GM23248 (cell line): ENCODE measurements at regions not wholly inside any gene's neighbourhood (a gene's known extent, or its start where the extent isn't known, plus 50 kb on each side); places are given as distances from the start of the nearest gene placed in this dataset.

Experiments used
- DNase-seq: peaks from one replicate; pipeline ENCODE4 v3.0.0-alpha.2; 2015
- H2AFZ ChIP-seq: fragments of 200-600 bp; sonication (generic); 2 replicates; pipeline ENCODE4 v1.6.1; 2016; ENCODE audit warnings: antibody characterized with exemption
- H3F3A ChIP-seq: fragments of 200-600 bp; sonication (generic); 2 replicates; pipeline ENCODE4 v1.6.1; 2016; ENCODE audit warnings: mild to moderate bottlenecking, antibody characterized with exemption, mixed run types; ENCODE audit not compliant: insufficient read depth
- H3K27ac ChIP-seq: fragments of 200-600 bp; sonication (generic); 2 replicates; pipeline ENCODE4 v1.5.1; 2016; ENCODE audit warnings: mild to moderate bottlenecking
- H3K27me3 ChIP-seq: fragments of 200-600 bp; sonication (generic); replicated peaks from 2 replicates; pipeline ENCODE4 v1.6.1; 2016; ENCODE audit warnings: mild to moderate bottlenecking; ENCODE audit not compliant: insufficient read depth
- H3K36me3 ChIP-seq: fragments of 200-600 bp; sonication (generic); 2 replicates; pipeline ENCODE4 v1.6.1; 2016; ENCODE audit warnings: low read depth, mild to moderate bottlenecking
- H3K4me1 ChIP-seq: fragments of 200-600 bp; sonication (generic); 2 replicates; pipeline ENCODE4 v1.6.1; 2016; ENCODE audit warnings: mild to moderate bottlenecking; ENCODE audit not compliant: insufficient read depth
- H3K4me2 ChIP-seq: fragments of 200-600 bp; sonication (generic); one replicate; pipeline ENCODE4 v1.6.1; 2016; ENCODE audit warnings: mild to moderate bottlenecking; ENCODE audit not compliant: unreplicated experiment
- H3K4me3 ChIP-seq: fragments of 200-600 bp; sonication (generic); 2 replicates; pipeline ENCODE4 v1.5.1; 2016; ENCODE audit warnings: mild to moderate bottlenecking
- H3K79me2 ChIP-seq: fragments of 200-600 bp; sonication (generic); 2 replicates; pipeline ENCODE4 v1.6.1; 2016; ENCODE audit warnings: mild to moderate bottlenecking; ENCODE audit not compliant: insufficient read depth
- H3K9ac ChIP-seq: fragments of 200-600 bp; sonication (generic); 2 replicates; pipeline ENCODE4 v1.6.1; 2016; ENCODE audit warnings: mild to moderate bottlenecking
- H3K9me2 ChIP-seq: fragments of 200-600 bp; sonication (generic); 2 replicates; pipeline ENCODE4 v1.6.1; 2016; ENCODE audit warnings: mixed run types, mild to moderate bottlenecking, moderate library complexity; ENCODE audit not compliant: insufficient read depth
- H3K9me3 ChIP-seq: fragments of 200-600 bp; sonication (generic); one replicate; pipeline ENCODE4 v1.6.1; 2017; ENCODE audit warnings: low read depth
- H4K20me1 ChIP-seq: fragments of 200-600 bp; sonication (generic); 2 replicates; pipeline ENCODE4 v1.6.0; 2016; ENCODE audit not compliant: insufficient read depth
- EZH2 ChIP-seq: fragments of 200-600 bp; sonication (generic); IDR thresholded peaks from 2 replicates; pipeline ENCODE4 v1.6.1; 2018; ENCODE audit warnings: antibody characterized with exemption, mild to moderate bottlenecking; ENCODE audit not compliant: insufficient read depth, poor library complexity, severe bottlenecking
- EZH2phosphoT487 ChIP-seq: fragments of 200-600 bp; sonication (generic); IDR thresholded peaks from 2 replicates; pipeline ENCODE4 v1.6.1; 2018; ENCODE audit warnings: antibody characterized with exemption, moderate library complexity, mild to moderate bottlenecking, low read depth; ENCODE audit not compliant: insufficient read depth
- WGBS, 2 experiments: methylation state at CpG; one replicate each; pipeline ENCODE4 v1.1.6; 2015 to 2017; ENCODE audit warnings: low lambda C conversion rate in 2 of 2, low coverage in 1 of 2; ENCODE audit errors: missing lambda C conversion rate in 2 of 2; 5-methylcytosine and 5-hydroxymethylcytosine counted together
- in situ Hi-C: fragments of 300-500 bp; cut with MboI; formaldehyde crosslinking; loops from 2 replicates; pipeline ENCODE4 v1.15.0; 2020

- Histone ChIP-seq H4K20me1 (no peaks in the 10 kb centered on the region), H3K27me3 (no peaks in the 10 kb centered on the region), H3F3A (peaks cover 17% of the 10 kb centered on the region), H3K4me2 (peak overlapping the region; percentile 64), H3K4me3 (peak overlapping the region; percentile 10), H3K4me1 (peaks cover 26% of the 10 kb centered on the region), H3K79me2 (no peaks in the 10 kb centered on the region), H3K9ac (peak overlapping the region; percentile 18), H3K9me2 (no peaks in the 10 kb centered on the region), H3K36me3 (no peaks in the 10 kb centered on the region), H2AFZ (peak overlapping the region; percentile 12; the same call in 1 of the 2 replicates), H3K9me3 (no peaks in the 10 kb centered on the region), H3K27ac (peak overlapping the region; percentile 44)
- TF ChIP-seq EZH2 (no peak), EZH2phosphoT487 (no peak)
- WGBS, 2 experiments: 17% methylated on average over 7 of the region's 7 CpGs
- in situ Hi-C loops: loop anchor here (25.0 kb wide), 1 partner anchor 535 kb away; no protein-coding TSS in a partner anchor
- DNase-seq: peak; percentile 86
Measured at GRCh38 chr5:126002222-126002897, 420.8 kb upstream of the GRAMD2B start.

DNA sequence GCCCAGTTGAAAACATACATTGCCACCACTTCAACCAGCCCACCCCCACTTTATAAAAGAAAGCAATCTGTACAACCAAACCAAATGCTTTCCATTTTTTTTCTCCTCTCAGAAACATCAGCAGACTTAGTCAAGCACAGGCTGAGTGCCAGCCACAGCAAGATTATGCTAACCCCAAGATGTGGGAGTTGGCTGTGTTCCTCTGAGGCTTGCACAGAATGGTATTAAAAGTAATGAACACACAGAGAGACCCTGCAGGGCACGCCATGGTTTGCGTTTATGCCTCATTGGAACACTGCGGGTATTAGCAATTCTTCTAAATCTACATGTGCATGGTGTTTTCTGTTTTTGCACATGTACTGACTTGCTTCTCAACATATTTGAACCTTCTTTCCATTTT, 419.9 kb upstream of the GRAMD2B start:
- no peak overlapping the region; the same call in 1 of the 2 replicates for H2AFZ ChIP-seq
- H3K4me3 ChIP-seq: peak overlapping the region; percentile 10
- 8 to 12% methylated on average over 3 of the region's 3 CpGs for WGBS, 2 experiments
- peaks cover 17% of the 10 kb centered on the region for H3F3A ChIP-seq
- peak; percentile 86 for DNase-seq
- H3K27ac ChIP-seq: peak overlapping the region; percentile 44
- no peak overlapping the region for H3K9ac ChIP-seq
- H3K36me3 ChIP-seq: no peaks in the 10 kb centered on the region
- H3K4me1 ChIP-seq: peaks cover 32% of the 10 kb centered on the region
- H3K79me2 ChIP-seq: no peaks in the 10 kb centered on the region
- no peak for TF ChIP-seq EZH2phosphoT487
- TF ChIP-seq EZH2: no peak
- in situ Hi-C loops: loop anchor here (25.0 kb wide), 1 partner anchor 534 kb away; no protein-coding TSS in a partner anchor
- H3K27me3 ChIP-seq: no peaks in the 10 kb centered on the region
- no peaks in the 10 kb centered on the region for H3K9me2 ChIP-seq
- H3K4me2 ChIP-seq: peak overlapping the region; percentile 64
- no peaks in the 10 kb centered on the region for H3K9me3 ChIP-seq
- no peaks in the 10 kb centered on the region for H4K20me1 ChIP-seq

GRCh38 chr5:126004636-126005035, 418.6 kb upstream of the GRAMD2B start:
- H4K20me1 ChIP-seq: no peaks in the 10 kb centered on the region
- in situ Hi-C loops: loop anchor here (25.0 kb wide), 1 partner anchor 533 kb away; no protein-coding TSS in a partner anchor
- H2AFZ ChIP-seq: no peak overlapping the region
- TF ChIP-seq EZH2phosphoT487 (no peak), EZH2 (no peak)
- H3K27me3 ChIP-seq: no peaks in the 10 kb centered on the region
- H3K36me3 ChIP-seq: no peaks in the 10 kb centered on the region
- no peak overlapping the region for H3K4me3 ChIP-seq
- no peaks in the 10 kb centered on the region for H3K9me3 ChIP-seq
- 47 to 60% methylated on average over 2 of the region's 2 CpGs for WGBS, 2 experiments
- no peak overlapping the region for H3K4me2 ChIP-seq
- H3K9me2 ChIP-seq: no peaks in the 10 kb centered on the region
- H3K27ac ChIP-seq: no peak overlapping the region
- no peak for DNase-seq
- no peak overlapping the region for H3K9ac ChIP-seq
- H3F3A ChIP-seq: peaks cover 17% of the 10 kb centered on the region
- H3K79me2 ChIP-seq: no peaks in the 10 kb centered on the region
- peaks cover 32% of the 10 kb centered on the region for H3K4me1 ChIP-seq

GRCh38 chr5:126007841-126008240, 415.4 kb upstream of the GRAMD2B start:
- peak; percentile 44 for DNase-seq
- Histone ChIP-seq H3K9me2 (no peaks in the 10 kb centered on the region), H3K27me3 (no peaks in the 10 kb centered on the region), H2AFZ (no peak overlapping the region), H3K9me3 (no peaks in the 10 kb centered on the region), H3K79me2 (no peaks in the 10 kb centered on the region), H3K27ac (no peak overlapping the region), H3K9ac (no peak overlapping the region), H3K4me3 (no peak overlapping the region), H3K36me3 (no peaks in the 10 kb centered on the region), H3K4me2 (no peak overlapping the region), H4K20me1 (no peaks in the 10 kb centered on the region), H3K4me1 (peaks cover 21% of the 10 kb centered on the region), H3F3A (peaks cover 5% of the 10 kb centered on the region)
- no peak for TF ChIP-seq EZH2
- in situ Hi-C loops: loop anchor here (25.0 kb wide), 1 partner anchor 529 kb away; no protein-coding TSS in a partner anchor
- WGBS, 2 experiments: 93 to 96% methylated on average over 1 of the region's 1 CpG
